Tibial nerve (tissue), 4 donors: ENCODE measurements at regions not wholly inside any gene's neighbourhood (a gene's known extent, or its start where the extent isn't known, plus 50 kb on each side); places are given as distances from the start of the nearest gene placed in this dataset.

Experiments used
- DNase-seq, 2 donors: peaks; one replicate each; pipeline ENCODE4 v3.0.0-alpha.2; 2019; ENCODE audit warnings: low spot score in 2 of 2
- H3K27ac ChIP-seq, 4 donors: fragments of 200-600 bp; sonication (generic) in 3 of 4; one replicate each; pipeline ENCODE4 v1.5.1; 2017 to 2019; ENCODE audit warnings: mild to moderate bottlenecking in 1 of 4
- H3K27me3 ChIP-seq, 2 donors: fragments of 200-600 bp; sonication (generic) in 1 of 2; one replicate each; pipeline versions ENCODE4 v1.5.1 to v1.6.0; 2017 to 2019
- H3K36me3 ChIP-seq, 3 donors: fragments of 200-600 bp; sonication (generic); one replicate each; pipeline ENCODE4 v1.5.1; 2018 to 2019
- H3K4me1 ChIP-seq, 4 donors: fragments of 200-600 bp; sonication (generic) in 3 of 4; one replicate each; pipeline ENCODE4 v1.5.1; 2017 to 2019
- H3K4me3 ChIP-seq, 4 donors: fragments of 200-600 bp; sonication (generic) in 3 of 4; one replicate each; pipeline ENCODE4 v1.5.1; 2017 to 2019; ENCODE audit warnings: mild to moderate bottlenecking in 1 of 4, moderate library complexity in 1 of 4
- H3K9me3 ChIP-seq, 4 donors: fragments of 200-600 bp; sonication (generic) in 3 of 4; one replicate each; pipeline ENCODE4 v1.5.1; 2017 to 2019
- CTCF ChIP-seq, 5 experiments: fragments of 200-600 bp in 3 of 5; fragments of 450-650 bp in 2 of 5; sonication (generic) in 3 of 5; IDR thresholded peaks; one replicate each; pipeline ENCODE4 v1.5.1; 2016 to 2019; ENCODE audit warnings: antibody characterized with exemption in 5 of 5, mild to moderate bottlenecking in 3 of 5, moderate library complexity in 2 of 5
- EP300 ChIP-seq, 2 donors: sonication (generic); formaldehyde crosslinking; IDR thresholded peaks; one replicate each; pipeline ENCODE4 v1.6.1; 2017; ENCODE audit warnings: antibody characterized with exemption in 2 of 2, mild to moderate bottlenecking in 1 of 2
- POLR2A ChIP-seq, 2 donors: fragments of 450-650 bp; IDR thresholded peaks; one replicate each; pipeline ENCODE4 v1.6.1; 2017; ENCODE audit warnings: antibody characterized with exemption in 2 of 2, mild to moderate bottlenecking in 2 of 2, moderate library complexity in 2 of 2
- WGBS, 2 donors: methylation state at CpG; one replicate each; pipeline ENCODE4 v1.1.5; 2018; 5-methylcytosine and 5-hydroxymethylcytosine counted together

GRCh38 chr6:90928051-90928450, 341.2 kb upstream of the MAP3K7 start:
- 48 to 56% methylated on average over 2 of the region's 2 CpGs for WGBS, 2 donors
- no peak for DNase-seq
- Histone ChIP-seq H3K9me3 (no peaks in the 10 kb centered on the region), H3K4me3 (no peak overlapping the region), H3K27me3 (no peaks in the 10 kb centered on the region), H3K36me3 (no peaks in the 10 kb centered on the region), H3K4me1 (no peaks in the 10 kb centered on the region), H3K27ac (no peak overlapping the region)
- no peak for TF ChIP-seq CTCF (IDR thresholded peaks at IDR 0.05)
- TF ChIP-seq EP300 (IDR thresholded peaks at IDR 0.05), result no peak
- no peak for TF ChIP-seq POLR2A (IDR thresholded peaks at IDR 0.05)

- Histone ChIP-seq H3K9me3 (no peaks in the 10 kb centered on the region), H3K27me3 (no peaks in the 10 kb centered on the region), H3K36me3 (no peaks in the 10 kb centered on the region), H3K4me3 (no peak overlapping the region), H3K27ac (no peak overlapping the region), H3K4me1 (no peaks in the 10 kb centered on the region)
- no peak for TF ChIP-seq POLR2A (IDR thresholded peaks at IDR 0.05)
- 39 to 44% methylated on average over 4 of the region's 4 CpGs for WGBS, 2 donors
- no peak for DNase-seq
These were observed 338.9 kb upstream of the MAP3K7 start for GRCh38 chr6:90925726-90926125.

- no peak for DNase-seq
- TF ChIP-seq POLR2A (IDR thresholded peaks at IDR 0.05) (no peak), EP300 (IDR thresholded peaks at IDR 0.05) (no peak), CTCF (IDR thresholded peaks at IDR 0.05) (no peak)
- Histone ChIP-seq H3K4me3 (no peak overlapping the region), H3K4me1 (no peaks in the 10 kb centered on the region), H3K27me3 (no peaks in the 10 kb centered on the region), H3K9me3 (no peaks in the 10 kb centered on the region), H3K27ac (no peak overlapping the region), H3K36me3 (no peaks in the 10 kb centered on the region)
- 78 to 88% methylated on average over 1 of the region's 1 CpG for WGBS, 2 donors
These were observed 335.5 kb upstream of the MAP3K7 start for GRCh38 chr6:90922325-90922724.

GRCh38 chr6:90918361-90918760, 331.5 kb upstream of the MAP3K7 start:
- TF ChIP-seq CTCF (IDR thresholded peaks at IDR 0.05) (no peak), EP300 (IDR thresholded peaks at IDR 0.05) (no peak), POLR2A (IDR thresholded peaks at IDR 0.05) (no peak)
- Histone ChIP-seq H3K36me3 (no peaks in the 10 kb centered on the region), H3K27me3 (no peaks in the 10 kb centered on the region), H3K4me3 (no peak overlapping the region), H3K27ac (no peak overlapping the region), H3K4me1 (no peaks in the 10 kb centered on the region), H3K9me3 (no peaks in the 10 kb centered on the region)
- no peak for DNase-seq

GRCh38 chr6:90917376-90917775, 330.5 kb upstream of the MAP3K7 start:
- Histone ChIP-seq H3K27ac (no peak overlapping the region), H3K4me1 (no peaks in the 10 kb centered on the region), H3K9me3 (no peaks in the 10 kb centered on the region), H3K36me3 (no peaks in the 10 kb centered on the region), H3K4me3 (no peak overlapping the region), H3K27me3 (no peaks in the 10 kb centered on the region)
- no peak for TF ChIP-seq CTCF (IDR thresholded peaks at IDR 0.05)
- TF ChIP-seq EP300 (IDR thresholded peaks at IDR 0.05), result no peak
- no peak for TF ChIP-seq POLR2A (IDR thresholded peaks at IDR 0.05)
- DNase-seq, result no peak

GRCh38 chr6:90916968-90917367, 330.1 kb upstream of the MAP3K7 start:
- H3K27ac ChIP-seq, result no peak overlapping the region
- WGBS, 2 donors, result 43 to 55% methylated on average over 1 of the region's 1 CpG
- H3K27me3 ChIP-seq, result no peaks in the 10 kb centered on the region
- no peak overlapping the region for H3K4me3 ChIP-seq
- H3K36me3 ChIP-seq, result no peaks in the 10 kb centered on the region
- DNase-seq, result no peak
- no peaks in the 10 kb centered on the region for H3K4me1 ChIP-seq
- TF ChIP-seq EP300 (IDR thresholded peaks at IDR 0.05) (no peak), CTCF (IDR thresholded peaks at IDR 0.05) (no peak), POLR2A (IDR thresholded peaks at IDR 0.05) (no peak)
- H3K9me3 ChIP-seq, result no peaks in the 10 kb centered on the region
